GM12874 (cell line): ENCODE measurements at regions not wholly inside any gene's neighbourhood (a gene's known extent, or its start where the extent isn't known, plus 50 kb on each side); places are given as distances from the start of the nearest gene placed in this dataset.

Experiments used
- CTCF ChIP-seq: IDR thresholded peaks from 2 replicates; pipeline ENCODE4 v1.5.1; 2011; ENCODE audit warnings: low read depth, mild to moderate bottlenecking, control low read depth, low read length, moderate library complexity; ENCODE audit not compliant: insufficient read depth

DNA sequence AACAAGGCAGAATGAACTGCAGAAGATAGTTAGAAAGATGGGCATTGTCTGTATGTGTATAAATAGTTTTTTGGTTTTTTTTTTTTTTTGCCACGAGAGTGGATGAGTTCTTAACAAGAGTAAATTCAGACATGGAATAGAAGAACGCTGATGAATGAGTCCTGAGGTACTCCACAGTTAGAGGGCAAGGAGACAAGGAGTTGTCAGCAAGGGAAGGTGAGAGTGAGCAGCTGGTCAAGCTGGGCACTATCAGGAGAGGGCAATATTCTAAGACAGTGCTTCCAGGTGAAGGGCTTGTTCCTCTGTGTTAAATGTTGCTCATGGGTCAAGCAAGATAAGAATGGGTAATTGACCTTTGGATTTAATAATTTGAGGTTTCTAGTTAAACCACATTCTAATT lies 138.6 kb upstream of the FAM78B start:
- TF ChIP-seq CTCF, result no peak

DNA sequence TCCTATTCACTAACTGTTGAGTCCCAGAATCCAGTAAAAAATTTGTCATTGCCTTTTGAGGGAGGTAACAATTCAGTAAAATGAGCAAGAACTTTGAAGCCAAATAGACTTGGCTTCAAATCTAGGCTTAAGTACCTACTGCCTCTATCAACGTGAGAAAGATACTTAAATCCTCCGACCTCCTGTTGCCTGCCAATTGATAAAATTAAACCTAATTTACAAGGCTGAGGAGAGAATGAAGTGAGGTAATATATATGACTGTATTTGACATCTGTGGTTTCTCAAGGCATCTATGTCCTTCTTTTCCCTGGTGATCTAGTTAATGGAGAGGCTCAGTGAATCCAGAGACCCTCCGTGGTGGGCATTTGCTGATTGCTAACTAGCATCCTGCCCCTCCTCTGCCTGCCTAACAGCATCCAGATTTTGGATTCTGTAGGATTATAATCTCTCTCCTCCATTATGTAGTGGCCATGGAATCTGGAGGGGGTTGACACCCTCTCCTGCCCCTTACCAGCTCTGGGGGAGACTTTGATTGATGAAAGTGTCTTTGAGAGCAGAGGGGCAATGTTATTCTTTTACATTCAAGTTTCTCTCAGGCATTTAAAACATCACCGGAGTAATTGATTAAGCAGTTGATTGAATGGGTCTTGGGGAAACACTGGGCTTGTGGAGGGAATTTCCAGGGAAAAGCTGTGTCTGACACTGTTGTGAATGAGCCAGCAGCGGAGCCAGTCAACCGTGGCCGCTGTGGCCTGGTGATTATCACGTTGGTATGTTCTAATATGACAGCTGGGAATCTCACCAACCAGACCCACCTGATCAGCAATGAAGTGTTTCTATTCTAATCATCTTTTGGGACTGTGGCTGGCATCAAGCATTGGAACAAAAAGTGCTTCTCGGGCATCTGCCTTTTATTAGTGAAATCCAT lies 140.7 kb upstream of the FAM78B start:
- no peak for TF ChIP-seq CTCF

- TF ChIP-seq CTCF, result no peak
Observed at GRCh38 chr1:166322470-166322869, 155.7 kb upstream of the FAM78B start.

DNA sequence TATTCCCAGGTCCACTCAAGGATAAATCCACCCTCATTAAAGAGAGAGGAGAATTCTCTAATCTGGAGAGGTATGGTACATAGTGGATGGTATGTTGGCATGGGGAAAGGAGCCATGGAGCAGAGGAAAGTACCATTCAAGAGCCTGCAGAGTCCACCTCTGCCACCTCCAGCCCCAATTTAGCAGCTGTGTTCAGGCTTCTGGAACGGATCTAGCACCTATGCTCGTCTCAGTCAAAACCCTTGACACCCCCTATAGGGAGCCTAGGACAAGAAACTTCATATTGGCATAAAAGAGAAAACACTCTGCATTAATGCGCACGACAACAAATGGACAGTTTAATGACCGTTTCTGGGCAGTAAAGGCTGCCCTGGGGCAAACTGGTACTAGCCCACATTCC lies 161.1 kb upstream of the FAM78B start:
- TF ChIP-seq CTCF, result no peak

GRCh38 chr1:166328956-166329355 lies 162.2 kb upstream of the FAM78B start:
- no peak for TF ChIP-seq CTCF

DNA sequence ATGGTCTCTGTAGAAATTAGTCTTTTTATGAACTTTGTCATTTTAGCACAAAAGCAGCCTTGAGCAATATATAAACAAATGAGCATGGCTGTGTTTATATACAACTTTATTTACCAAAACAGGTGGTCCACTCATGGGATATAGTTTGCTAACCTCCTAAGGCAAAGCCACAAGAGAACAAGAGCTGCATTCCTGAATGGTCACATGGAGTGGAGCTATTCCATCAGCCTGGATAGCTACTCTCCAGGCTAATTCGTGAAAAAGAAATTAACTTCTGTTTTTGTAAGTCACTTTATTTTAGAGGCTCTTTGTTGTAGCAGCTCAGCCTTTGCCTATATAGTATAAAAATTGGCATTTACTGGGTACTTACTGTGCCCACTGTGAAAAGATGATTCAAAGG lies 163.3 kb upstream of the FAM78B start:
- no peak for TF ChIP-seq CTCF

GRCh38 chr1:166338105-166338504 lies 171.3 kb upstream of the FAM78B start:
- TF ChIP-seq CTCF, result no peak
